Transverse colon (tissue), 4 donors: ENCODE measurements at regions not wholly inside any gene's neighbourhood (a gene's known extent, or its start where the extent isn't known, plus 50 kb on each side); places are given as distances from the start of the nearest gene placed in this dataset.

Source experiments
- DNase-seq: peaks from one replicate; pipeline ENCODE4 v3.0.0-alpha.2; 2019
- H3K27ac ChIP-seq, 4 donors: fragments of 200-600 bp; sonication (generic); 2 replicates each; pipeline ENCODE4 v1.5.1; 2016 to 2018; ENCODE audit warnings: inconsistent platforms in 4 of 4
- H3K27me3 ChIP-seq: fragments of 200-600 bp; sonication (generic); 2 replicates; pipeline ENCODE4 v1.5.1; 2017; ENCODE audit warnings: inconsistent platforms
- H3K36me3 ChIP-seq, 4 donors: fragments of 200-600 bp; sonication (generic); 2 replicates each; pipeline ENCODE4 v1.5.1; 2017 to 2019; ENCODE audit warnings: inconsistent platforms in 4 of 4
- H3K4me1 ChIP-seq, 4 donors: fragments of 200-600 bp; sonication (generic); 2 replicates each; pipeline ENCODE4 v1.5.1; 2017 to 2020; ENCODE audit warnings: inconsistent platforms in 4 of 4
- H3K4me3 ChIP-seq, 4 donors: fragments of 200-600 bp; sonication (generic); 1 replicate in 1 of 4; 2 replicates in 3 of 4; pipeline versions ENCODE4 v1.5.1 to v1.6.1; 2017 to 2019; ENCODE audit warnings: inconsistent platforms in 4 of 4
- H3K9me3 ChIP-seq, 2 donors: fragments of 200-600 bp; sonication (generic); 2 replicates each; pipeline ENCODE4 v1.5.1; 2017 to 2019; ENCODE audit warnings: inconsistent platforms in 2 of 2
- EP300 ChIP-seq: sonication (generic); formaldehyde crosslinking; IDR thresholded peaks from one replicate; pipeline ENCODE4 v1.6.1; 2017; ENCODE audit warnings: antibody characterized with exemption, low read depth
- POLR2A ChIP-seq: fragments of 450-650 bp; IDR thresholded peaks from one replicate; pipeline ENCODE4 v1.6.1; 2016; ENCODE audit warnings: antibody characterized with exemption, mild to moderate bottlenecking, moderate library complexity
- POLR2AphosphoS5 ChIP-seq, 3 donors: sonication (generic); formaldehyde crosslinking; IDR thresholded peaks; one replicate each; pipeline ENCODE4 v1.6.1; 2016; ENCODE audit warnings: antibody characterized with exemption in 3 of 3
- WGBS, 2 donors: methylation state at CpG; one replicate each; pipeline ENCODE4 v1.1.5; 2018; ENCODE audit warnings: low coverage in 1 of 2; 5-methylcytosine and 5-hydroxymethylcytosine counted together
- in situ Hi-C, 4 donors: fragments of 200-750 bp; cut with MboI; loops; one replicate each; pipeline versions ENCODE4 v1.15.0 to v1.15.1; 2017; ENCODE audit warnings: low sequenced_read_pairs in 3 of 4, low pct_ligation_motif_present in 1 of 4, low pct_unique_long_range_greater_than_20kb in 1 of 4
- intact Hi-C: fragments of 100-400 bp; cut with DNase I; formaldehyde crosslinking; loops from one replicate; pipeline ENCODE4 v1.15.1; 2023; ENCODE audit warnings: low total_unique reads
- small RNA-seq, 4 donors: library from RNA; depleted of rRNA; stranded (forward); fragments of <200 nt; gene quantifications; one replicate each; pipeline ENCODE3, GENCODE V24; 2016
- TF ChIP-seq, protein P1 (sequence below), 5 experiments: fragments of 200-600 bp in 3 of 5; fragments of 450-650 bp in 2 of 5; sonication (generic) in 3 of 5; IDR thresholded peaks; 1 replicate in 2 of 5; 2 replicates in 3 of 5; pipeline ENCODE4 v1.5.1; 2016 to 2017; ENCODE audit warnings: antibody characterized with exemption in 5 of 5, inconsistent platforms in 3 of 5, mild to moderate bottlenecking in 2 of 5, moderate library complexity in 1 of 5

DNA sequence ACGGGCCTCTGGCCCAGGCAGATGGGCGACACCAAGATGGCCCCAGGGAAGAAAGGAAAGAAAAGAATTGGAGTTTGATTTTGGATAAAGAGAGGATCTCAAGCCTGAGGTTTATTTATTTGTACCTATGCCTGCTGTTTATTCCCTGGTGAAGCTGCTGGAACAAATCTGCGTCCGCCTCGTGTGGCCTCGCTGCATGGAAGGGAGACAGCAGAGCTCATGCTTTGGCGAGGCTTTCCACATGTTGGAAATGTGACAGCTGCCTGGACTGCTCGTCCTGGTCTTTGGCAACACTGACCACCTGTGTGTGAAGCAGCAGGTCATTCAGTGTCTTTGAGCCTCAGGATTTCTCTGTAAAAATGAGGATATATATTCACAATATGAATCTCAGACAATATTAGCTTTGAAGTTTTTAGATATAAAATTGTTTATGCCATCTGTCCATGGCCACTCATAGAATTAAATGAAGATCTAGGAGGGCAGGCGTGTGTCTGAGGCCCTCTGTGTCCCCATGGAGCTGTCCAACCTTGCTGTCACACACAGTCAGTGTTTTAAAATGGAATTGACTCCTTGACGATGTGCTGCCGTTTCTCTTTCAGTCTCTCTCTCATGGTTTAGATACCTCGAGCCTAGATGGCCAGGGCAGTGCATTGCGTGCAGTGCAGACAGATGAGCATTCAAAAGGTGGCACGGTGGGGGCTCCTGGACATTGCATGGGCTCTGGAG lies 94.3 kb downstream of the SOCS6 start:
- TF ChIP-seq POLR2AphosphoS5 (IDR thresholded peaks at IDR 0.05) (no peak), POLR2A (no peak), EP300 (no peak)
- TF ChIP-seq, protein P1, sequence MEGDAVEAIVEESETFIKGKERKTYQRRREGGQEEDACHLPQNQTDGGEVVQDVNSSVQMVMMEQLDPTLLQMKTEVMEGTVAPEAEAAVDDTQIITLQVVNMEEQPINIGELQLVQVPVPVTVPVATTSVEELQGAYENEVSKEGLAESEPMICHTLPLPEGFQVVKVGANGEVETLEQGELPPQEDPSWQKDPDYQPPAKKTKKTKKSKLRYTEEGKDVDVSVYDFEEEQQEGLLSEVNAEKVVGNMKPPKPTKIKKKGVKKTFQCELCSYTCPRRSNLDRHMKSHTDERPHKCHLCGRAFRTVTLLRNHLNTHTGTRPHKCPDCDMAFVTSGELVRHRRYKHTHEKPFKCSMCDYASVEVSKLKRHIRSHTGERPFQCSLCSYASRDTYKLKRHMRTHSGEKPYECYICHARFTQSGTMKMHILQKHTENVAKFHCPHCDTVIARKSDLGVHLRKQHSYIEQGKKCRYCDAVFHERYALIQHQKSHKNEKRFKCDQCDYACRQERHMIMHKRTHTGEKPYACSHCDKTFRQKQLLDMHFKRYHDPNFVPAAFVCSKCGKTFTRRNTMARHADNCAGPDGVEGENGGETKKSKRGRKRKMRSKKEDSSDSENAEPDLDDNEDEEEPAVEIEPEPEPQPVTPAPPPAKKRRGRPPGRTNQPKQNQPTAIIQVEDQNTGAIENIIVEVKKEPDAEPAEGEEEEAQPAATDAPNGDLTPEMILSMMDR (IDR thresholded peaks at IDR 0.05), result no peak
- no peak for DNase-seq
- no peak overlapping the region for H3K27ac ChIP-seq
- 76% methylated on average over 3 to 14 of the region's 14 CpGs for WGBS, 2 donors
- in situ Hi-C loops (no loop called here), intact Hi-C loops (no loop called here)
- H3K4me3 ChIP-seq, result no peak overlapping the region
- peaks cover under 1 to 13% (median 4%) of the 10 kb centered on the region in 4 donors for H3K4me1 ChIP-seq
- no peaks in the 10 kb centered on the region for H3K9me3 ChIP-seq
- H3K36me3 ChIP-seq, result no peaks in the 10 kb centered on the region
- H3K27me3 ChIP-seq, result no peaks in the 10 kb centered on the region

DNA sequence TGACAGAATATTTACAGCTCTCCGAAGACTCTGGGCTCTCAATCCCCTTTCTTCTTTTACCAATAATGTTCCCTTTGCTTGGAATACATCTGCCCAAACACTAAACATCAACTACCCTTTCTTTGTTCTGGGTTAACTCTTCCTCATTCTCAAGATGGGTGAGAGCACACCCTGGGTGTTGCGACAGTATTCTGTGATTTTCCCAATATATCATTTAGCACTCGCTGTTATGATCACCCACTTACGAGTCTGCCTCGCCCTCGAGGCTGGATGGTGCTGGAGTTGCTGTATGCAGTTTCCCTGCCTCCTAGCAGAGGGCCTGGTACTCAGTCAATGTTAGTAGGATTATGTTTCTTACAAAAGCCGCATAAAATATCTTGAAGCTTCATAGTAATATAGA lies 93.2 kb downstream of the SOCS6 start:
- Histone ChIP-seq H3K9me3 (no peaks in the 10 kb centered on the region), H3K27me3 (no peaks in the 10 kb centered on the region), H3K4me3 (no peak overlapping the region), H3K4me1 (peaks cover 6 to 24% (median 14%) of the 10 kb centered on the region in 4 donors), H3K36me3 (no peaks in the 10 kb centered on the region), H3K27ac (peak overlapping the region; percentile 59 to 82 (median 73))
- peak; percentile 24 for DNase-seq
- 52 to 53% methylated on average over 3 to 7 of the region's 7 CpGs for WGBS, 2 donors
- intact Hi-C loops (no loop called here), in situ Hi-C loops (no loop called here)
- TF ChIP-seq, protein P1 (IDR thresholded peaks at IDR 0.05), result no peak
- TF ChIP-seq POLR2A (no peak), EP300 (no peak), POLR2AphosphoS5 (IDR thresholded peaks at IDR 0.05) (no peak)

DNA sequence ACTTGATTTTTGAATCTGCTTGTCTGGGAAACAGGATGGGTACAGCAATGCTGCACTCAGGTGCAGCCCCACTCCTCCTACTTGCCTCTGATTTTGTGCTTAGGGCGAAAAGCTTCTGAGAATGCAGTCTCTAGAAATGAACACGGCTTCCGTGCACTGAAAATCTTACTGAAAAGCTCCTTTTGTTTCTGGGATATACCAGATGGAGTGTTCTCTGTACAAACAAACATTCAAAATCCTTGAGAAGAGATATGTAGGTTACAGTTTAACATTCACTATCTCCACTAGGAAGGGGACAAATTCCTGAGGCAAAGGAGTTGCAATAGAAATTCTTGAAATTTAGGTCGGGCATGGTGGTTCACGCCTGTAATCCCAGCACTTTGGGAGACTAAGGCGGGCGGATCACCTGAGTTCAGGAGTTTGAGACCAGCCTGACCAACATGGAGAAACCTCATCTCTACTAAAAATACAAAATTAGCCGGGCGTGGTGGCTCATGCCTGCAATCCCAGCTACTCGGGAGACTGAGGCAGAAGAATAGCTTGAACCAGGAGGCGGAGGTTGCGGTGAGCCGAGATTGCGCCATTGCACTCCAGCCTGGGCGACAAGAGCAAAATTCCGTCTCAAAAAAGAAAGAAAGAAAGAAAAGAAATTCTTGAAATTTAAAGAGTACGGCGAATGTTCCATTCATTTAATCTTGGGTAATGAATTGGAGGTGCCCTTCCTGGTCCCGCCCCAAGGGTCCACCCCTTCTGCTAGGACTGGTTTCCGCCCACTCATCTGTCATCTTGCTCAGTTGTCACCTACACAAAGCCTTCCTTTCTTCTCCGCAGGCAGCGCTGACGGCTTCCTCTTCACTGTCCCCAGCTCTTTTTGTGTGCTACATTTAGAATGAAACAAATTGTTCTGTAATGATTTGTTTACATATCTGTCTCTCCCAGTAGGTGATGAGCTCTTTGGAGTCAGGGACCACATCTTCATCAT lies 92.4 kb downstream of the SOCS6 start:
- intact Hi-C loops, result no loop called here
- 46 to 51% methylated on average over 13 to 23 of the region's 23 CpGs for WGBS, 2 donors
- H3K36me3 ChIP-seq, result no peaks in the 10 kb centered on the region
- H3K9me3 ChIP-seq, result no peaks in the 10 kb centered on the region
- H3K27ac ChIP-seq, result peak overlapping the region; percentile 59 to 82 (median 73)
- in situ Hi-C loops, result no loop called here
- TF ChIP-seq EP300 (no peak), POLR2A (peak; percentile 27), POLR2AphosphoS5 (IDR thresholded peaks at IDR 0.05) (peak in 2 of 3 donors; percentile 69 to 82)
- TF ChIP-seq, protein P1 (IDR thresholded peaks at IDR 0.05), result no peak
- DNase-seq, result peak; percentile 86
- H3K27me3 ChIP-seq, result no peaks in the 10 kb centered on the region
- H3K4me1 ChIP-seq, result peaks cover 6 to 27% (median 18%) of the 10 kb centered on the region in 4 donors
- peak overlapping the region in 3 of 4 donors; percentile 11 to 18 (median 18) for H3K4me3 ChIP-seq

Small RNA genes lying in the stretch of these regions (small RNA-seq; reads per million reads assigned to genes)
- 0 to 18.7 (median 1.6) reads per million in 4 donors for gene RN7SL795P
